GF-D8 (cell line): ENCODE measurements at regions not wholly inside any gene's neighbourhood (a gene's known extent, or its start where the extent isn't known, plus 50 kb on each side); places are given as distances from the start of the nearest gene placed in this dataset.
A peak's percentile ranks its signal among the peaks of the same experiment; 100 is the strongest.

Experiments
- DNase-seq: peaks from one replicate; lab custom pipeline; 2025; lab: John Stamatoyannopoulos, UW

GRCh38 chr4:10179957-10180602 lies 63.5 kb upstream of the WDR1 start:
- DNase-seq: no peak

GRCh38 chr4:10178763-10179162 lies 62.2 kb upstream of the WDR1 start:
- no peak for DNase-seq

GRCh38 chr4:10175626-10176025 lies 59.0 kb upstream of the WDR1 start:
- no peak for DNase-seq

DNA sequence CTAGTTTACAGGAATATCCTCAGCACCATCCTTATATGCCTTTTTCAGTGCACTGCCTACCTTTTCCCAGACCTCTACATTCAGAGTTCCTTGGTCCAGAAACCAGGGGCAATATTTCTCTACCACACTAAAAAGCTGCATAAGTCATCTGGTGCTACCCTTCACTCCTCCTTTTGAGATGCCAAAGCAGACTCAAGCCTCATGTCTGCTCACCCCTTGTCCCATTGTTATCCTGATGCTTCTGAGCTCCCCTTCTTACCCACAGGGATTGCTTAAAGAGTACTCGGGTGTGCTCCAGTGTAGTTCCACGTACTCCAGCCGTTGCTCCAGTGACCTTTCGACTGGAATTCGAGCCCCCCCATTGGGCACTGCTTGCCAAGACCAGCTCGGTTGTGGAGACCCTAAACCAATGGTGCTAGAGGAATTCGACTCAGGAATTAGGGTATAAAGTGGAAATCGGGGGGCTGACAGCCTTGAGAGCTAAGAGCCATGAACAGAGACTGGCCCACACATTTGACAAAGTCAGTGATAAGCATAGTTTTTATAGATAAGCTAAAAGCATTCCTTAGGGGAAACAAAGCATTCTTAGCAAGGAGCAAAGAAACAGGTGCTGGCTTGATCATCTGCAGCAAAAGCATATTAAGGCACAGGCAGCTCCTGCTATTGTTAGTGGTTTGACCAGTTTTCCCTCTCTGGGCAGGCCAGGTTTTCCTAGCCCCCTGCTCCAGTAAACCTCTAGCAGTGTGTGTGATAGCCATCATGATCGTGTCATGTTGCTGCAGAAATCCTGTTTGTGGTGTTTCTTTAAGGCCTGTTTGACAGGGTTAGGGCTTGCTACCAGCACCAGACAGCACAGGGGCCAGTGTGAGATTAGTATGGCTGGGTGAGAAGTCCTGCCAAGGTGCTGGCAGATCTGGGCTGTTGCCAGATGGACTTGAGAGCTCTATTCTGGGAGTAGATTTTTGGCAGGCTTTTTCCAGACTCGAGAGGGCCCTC lies 57.5 kb upstream of the WDR1 start:
- no peak for DNase-seq

- DNase-seq: peak; percentile 2
These were observed 56.6 kb upstream of the WDR1 start for GRCh38 chr4:10173037-10173753.

- DNase-seq: no peak
These were observed 55.8 kb upstream of the WDR1 start for GRCh38 chr4:10172278-10172921.

DNA sequence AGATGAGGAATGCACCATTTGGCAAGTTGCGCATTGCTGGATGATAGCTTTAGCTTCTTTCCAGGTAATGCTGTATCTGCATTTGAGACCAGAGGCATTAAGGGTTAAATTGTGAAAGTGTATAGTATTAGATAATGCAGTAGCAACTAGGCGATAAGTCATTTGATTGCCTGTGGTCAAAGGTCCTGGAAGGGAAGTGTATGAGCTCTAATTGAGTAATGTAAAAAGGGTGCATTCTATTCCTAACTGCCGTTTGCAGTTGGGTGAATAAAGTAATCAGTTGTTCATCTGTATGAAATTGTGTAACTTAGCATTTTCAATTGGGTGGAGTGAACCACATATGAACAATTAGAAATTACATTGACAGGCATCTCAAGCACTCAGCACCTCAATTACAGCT lies 54.5 kb upstream of the WDR1 start:
- no peak for DNase-seq

GRCh38 chr4:10169839-10170387 lies 53.3 kb upstream of the WDR1 start:
- no peak for DNase-seq

- no peak for DNase-seq
These were observed 51.6 kb upstream of the WDR1 start for GRCh38 chr4:10168151-10168550.

DNA sequence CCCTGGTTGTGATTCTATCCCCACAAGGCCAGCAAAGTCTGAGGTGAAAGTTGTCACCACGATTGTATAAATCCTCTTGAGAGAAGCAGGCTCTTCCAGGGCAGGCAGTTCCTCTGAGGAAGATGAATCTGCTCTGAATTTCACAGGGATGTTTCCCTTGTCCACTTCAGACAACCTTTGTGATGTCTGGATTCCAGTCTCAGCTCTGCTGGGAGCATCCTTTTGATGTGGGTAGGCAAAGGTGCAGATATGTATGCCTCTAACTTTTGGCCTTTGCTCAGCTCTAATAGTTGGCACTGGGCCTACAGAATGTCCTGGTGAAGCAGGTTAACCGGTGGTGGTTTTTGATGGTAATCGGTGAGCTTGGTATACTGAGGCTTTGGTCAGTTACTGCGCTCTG lies 50.6 kb upstream of the WDR1 start:
- no peak for DNase-seq
